Suprapubic skin (tissue), 4 donors: ENCODE measurements at regions not wholly inside any gene's neighbourhood (a gene's known extent, or its start where the extent isn't known, plus 50 kb on each side); places are given as distances from the start of the nearest gene placed in this dataset.

ENCODE experiments used
- DNase-seq, 2 donors: peaks; one replicate each; pipeline ENCODE4 v3.0.0-alpha.2; 2019; ENCODE audit warnings: low spot score in 2 of 2
- H3K27ac ChIP-seq: fragments of 200-600 bp; sonication (generic); one replicate; pipeline ENCODE4 v1.5.1; 2019
- H3K27me3 ChIP-seq: fragments of 200-600 bp; sonication (generic); one replicate; pipeline ENCODE4 v1.5.1; 2019
- H3K36me3 ChIP-seq: fragments of 200-600 bp; sonication (generic); one replicate; pipeline ENCODE4 v1.5.1; 2019
- H3K4me1 ChIP-seq: fragments of 200-600 bp; sonication (generic); one replicate; pipeline ENCODE4 v1.5.1; 2019
- H3K4me3 ChIP-seq: fragments of 200-600 bp; sonication (generic); one replicate; pipeline ENCODE4 v1.5.1; 2019; ENCODE audit warnings: mild to moderate bottlenecking
- H3K9me3 ChIP-seq: fragments of 200-600 bp; sonication (generic); one replicate; pipeline ENCODE4 v1.5.1; 2019
- EP300 ChIP-seq: sonication (generic); formaldehyde crosslinking; IDR thresholded peaks from one replicate; pipeline ENCODE4 v1.6.1; 2017; ENCODE audit warnings: antibody characterized with exemption
- POLR2A ChIP-seq, 2 donors: fragments of 450-650 bp; IDR thresholded peaks; one replicate each; pipeline ENCODE4 v1.6.1; 2017; ENCODE audit warnings: antibody characterized with exemption in 2 of 2, mild to moderate bottlenecking in 2 of 2, moderate library complexity in 2 of 2
- POLR2AphosphoS5 ChIP-seq, 3 donors: sonication (generic); formaldehyde crosslinking; IDR thresholded peaks; one replicate each; pipeline ENCODE4 v1.6.1; 2017; ENCODE audit warnings: antibody characterized with exemption in 3 of 3
- whole genome bisulfite sequencing: methylation state at CpG from one replicate; pipeline ENCODE4 v1.1.5; 2018; 5-methylcytosine and 5-hydroxymethylcytosine counted together
- TF ChIP-seq, protein P1 (sequence below), 2 donors: fragments of 200-600 bp in 1 of 2; fragments of 450-650 bp in 1 of 2; sonication (generic) in 1 of 2; IDR thresholded peaks; one replicate each; pipeline ENCODE4 v1.5.1; 2016 to 2019; ENCODE audit warnings: antibody characterized with exemption in 2 of 2, mild to moderate bottlenecking in 1 of 2, moderate library complexity in 1 of 2

DNA sequence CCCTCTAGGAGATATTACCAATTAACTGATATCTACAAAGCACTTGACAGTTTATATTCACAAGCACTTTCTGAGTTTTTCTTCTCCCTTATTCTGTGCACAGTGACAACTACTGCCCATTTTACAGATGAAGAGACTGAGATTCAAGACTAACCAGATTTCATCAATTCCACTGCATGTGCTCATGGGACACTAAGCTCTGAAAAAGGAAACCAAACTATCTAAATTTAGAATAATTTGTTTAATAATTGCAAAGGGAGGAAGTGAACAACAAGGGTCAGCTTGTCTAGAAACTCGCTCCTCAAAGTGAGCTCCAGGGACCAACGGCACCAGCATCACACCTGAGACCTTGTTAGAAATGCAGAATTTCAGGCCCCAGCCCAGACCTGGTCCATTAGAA is 50.8 kb upstream of the MYLIP start:
- WGBS, result 85% methylated on average over 2 of the region's 2 CpGs

DNA sequence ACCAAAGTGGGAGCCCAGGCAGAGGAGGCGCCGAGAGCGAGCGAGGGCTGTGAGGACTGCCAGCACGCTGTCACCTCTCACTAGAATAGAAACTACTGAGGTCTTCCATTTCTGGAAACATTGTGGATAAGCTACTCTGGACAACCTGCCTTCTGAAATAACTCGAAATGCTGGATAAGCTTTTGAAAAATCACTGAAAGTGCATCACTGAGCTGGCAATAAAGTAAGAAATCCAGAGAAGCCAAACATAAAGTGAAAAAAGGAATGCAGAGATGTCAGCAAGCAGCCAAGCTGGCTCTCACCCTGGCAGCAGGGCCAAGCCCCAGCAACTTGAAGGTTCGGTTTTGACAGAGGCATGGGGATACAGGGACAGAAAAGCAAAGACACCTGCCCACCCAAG is 59.2 kb upstream of the MYLIP start:
- 88% methylated on average over 7 of the region's 7 CpGs for WGBS
- Histone ChIP-seq H3K36me3 (no peaks in the 10 kb centered on the region), H3K4me1 (peaks cover 3% of the 10 kb centered on the region), H3K4me3 (no peak overlapping the region), H3K9me3 (no peaks in the 10 kb centered on the region), H3K27ac (no peak overlapping the region), H3K27me3 (no peaks in the 10 kb centered on the region)
- DNase-seq, result no peak
- TF ChIP-seq, protein P1, sequence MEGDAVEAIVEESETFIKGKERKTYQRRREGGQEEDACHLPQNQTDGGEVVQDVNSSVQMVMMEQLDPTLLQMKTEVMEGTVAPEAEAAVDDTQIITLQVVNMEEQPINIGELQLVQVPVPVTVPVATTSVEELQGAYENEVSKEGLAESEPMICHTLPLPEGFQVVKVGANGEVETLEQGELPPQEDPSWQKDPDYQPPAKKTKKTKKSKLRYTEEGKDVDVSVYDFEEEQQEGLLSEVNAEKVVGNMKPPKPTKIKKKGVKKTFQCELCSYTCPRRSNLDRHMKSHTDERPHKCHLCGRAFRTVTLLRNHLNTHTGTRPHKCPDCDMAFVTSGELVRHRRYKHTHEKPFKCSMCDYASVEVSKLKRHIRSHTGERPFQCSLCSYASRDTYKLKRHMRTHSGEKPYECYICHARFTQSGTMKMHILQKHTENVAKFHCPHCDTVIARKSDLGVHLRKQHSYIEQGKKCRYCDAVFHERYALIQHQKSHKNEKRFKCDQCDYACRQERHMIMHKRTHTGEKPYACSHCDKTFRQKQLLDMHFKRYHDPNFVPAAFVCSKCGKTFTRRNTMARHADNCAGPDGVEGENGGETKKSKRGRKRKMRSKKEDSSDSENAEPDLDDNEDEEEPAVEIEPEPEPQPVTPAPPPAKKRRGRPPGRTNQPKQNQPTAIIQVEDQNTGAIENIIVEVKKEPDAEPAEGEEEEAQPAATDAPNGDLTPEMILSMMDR (IDR thresholded peaks at IDR 0.05), result no peak
- no peak for TF ChIP-seq POLR2A (IDR thresholded peaks at IDR 0.05)
- no peak for TF ChIP-seq EP300
- no peak for TF ChIP-seq POLR2AphosphoS5 (IDR thresholded peaks at IDR 0.05)

More for the DNA sequence above, 50.8 kb upstream of the MYLIP start:
- TF ChIP-seq EP300, result no peak
- TF ChIP-seq, protein P1 (IDR thresholded peaks at IDR 0.05), result no peak
- TF ChIP-seq POLR2AphosphoS5 (IDR thresholded peaks at IDR 0.05), result no peak
- no peak for TF ChIP-seq POLR2A (IDR thresholded peaks at IDR 0.05)
- Histone ChIP-seq H3K4me1 (peaks cover 4% of the 10 kb centered on the region), H3K27ac (no peak overlapping the region), H3K9me3 (no peaks in the 10 kb centered on the region), H3K36me3 (no peaks in the 10 kb centered on the region), H3K4me3 (no peak overlapping the region), H3K27me3 (no peaks in the 10 kb centered on the region)
- DNase-seq, result no peak

DNA sequence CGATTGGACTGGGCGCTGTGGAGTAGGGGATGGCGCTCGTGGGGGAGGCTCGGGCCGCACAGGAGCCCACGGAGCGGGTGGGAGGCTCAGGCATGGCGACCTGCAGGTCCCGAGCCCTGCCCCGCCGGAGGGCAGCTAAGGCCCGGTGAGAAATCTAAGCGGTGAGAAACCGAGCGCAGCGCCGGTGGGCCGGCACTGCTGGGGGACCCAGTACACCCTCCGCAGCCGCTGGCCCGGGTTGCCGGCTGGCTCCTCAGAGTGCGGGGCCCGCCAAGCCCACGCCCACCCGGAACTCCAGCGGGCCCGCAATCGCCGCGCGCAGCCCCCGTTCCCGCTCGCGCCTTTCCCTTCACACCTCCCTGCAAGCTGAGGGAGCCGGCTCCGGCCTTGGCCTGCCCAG is 59.7 kb upstream of the MYLIP start:
- no peak for DNase-seq
- TF ChIP-seq EP300, result no peak
- no peak for TF ChIP-seq POLR2AphosphoS5 (IDR thresholded peaks at IDR 0.05)
- TF ChIP-seq, protein P1 (IDR thresholded peaks at IDR 0.05), result no peak
- no peak for TF ChIP-seq POLR2A (IDR thresholded peaks at IDR 0.05)
- Histone ChIP-seq H3K27me3 (no peaks in the 10 kb centered on the region), H3K4me1 (peaks cover 3% of the 10 kb centered on the region), H3K36me3 (no peaks in the 10 kb centered on the region), H3K27ac (no peak overlapping the region), H3K4me3 (no peak overlapping the region), H3K9me3 (no peaks in the 10 kb centered on the region)
- WGBS, result 96% methylated on average over 36 of the region's 39 CpGs

DNA sequence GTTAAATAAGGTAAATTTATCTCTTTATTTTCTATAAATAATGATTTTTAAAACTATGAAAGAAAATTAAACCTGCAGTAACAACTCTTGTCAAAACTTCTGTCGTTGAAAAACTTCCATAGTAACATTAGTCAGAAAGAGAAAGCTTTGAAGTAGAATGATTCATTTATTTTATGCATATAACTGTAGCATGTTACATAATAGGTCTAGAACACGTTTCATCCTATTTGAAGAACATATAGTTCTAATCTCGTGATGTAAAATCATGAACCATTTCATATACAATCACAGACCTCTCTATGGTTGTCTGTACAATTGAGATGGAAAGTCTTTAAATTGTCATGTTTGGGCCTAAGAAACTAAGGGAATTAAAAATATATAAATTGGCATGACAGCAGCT is 61.3 kb upstream of the MYLIP start:
- WGBS, result 61% methylated on average over 3 of the region's 3 CpGs
- H3K4me1 ChIP-seq, result peaks cover 3% of the 10 kb centered on the region
- no peak for DNase-seq
- no peak overlapping the region for H3K4me3 ChIP-seq
- no peaks in the 10 kb centered on the region for H3K27me3 ChIP-seq
- H3K36me3 ChIP-seq, result no peaks in the 10 kb centered on the region
- H3K9me3 ChIP-seq, result no peaks in the 10 kb centered on the region
- H3K27ac ChIP-seq, result no peak overlapping the region
- TF ChIP-seq EP300 (no peak), POLR2A (IDR thresholded peaks at IDR 0.05) (no peak), POLR2AphosphoS5 (IDR thresholded peaks at IDR 0.05) (no peak)
- TF ChIP-seq, protein P1 (IDR thresholded peaks at IDR 0.05), result no peak

DNA sequence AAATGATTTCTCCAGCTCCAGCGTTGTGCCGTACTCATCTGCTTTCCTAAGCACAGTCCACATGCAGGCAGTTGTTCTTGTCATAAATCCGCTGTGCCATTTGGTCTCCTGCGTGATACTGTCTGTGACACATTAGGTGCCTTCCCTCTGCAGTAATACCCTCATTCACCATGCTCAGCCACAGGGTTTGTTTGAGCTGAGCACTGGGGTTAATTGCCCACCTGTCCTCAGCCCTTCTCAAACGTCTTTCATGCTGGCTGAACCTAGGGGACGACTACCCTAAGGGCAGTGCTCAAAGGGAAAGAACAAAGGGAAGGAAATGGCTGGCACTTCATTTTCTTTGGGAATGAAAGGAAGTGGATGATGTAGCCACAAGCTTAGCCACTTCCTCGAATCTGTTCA is 64.2 kb upstream of the MYLIP start:
- no peaks in the 10 kb centered on the region for H3K27me3 ChIP-seq
- H3K36me3 ChIP-seq, result no peaks in the 10 kb centered on the region
- H3K27ac ChIP-seq, result no peak overlapping the region
- peaks cover 3% of the 10 kb centered on the region for H3K4me1 ChIP-seq
- H3K4me3 ChIP-seq, result no peak overlapping the region
- no peaks in the 10 kb centered on the region for H3K9me3 ChIP-seq
- no peak for TF ChIP-seq POLR2A (IDR thresholded peaks at IDR 0.05)
- TF ChIP-seq EP300, result no peak
- TF ChIP-seq POLR2AphosphoS5 (IDR thresholded peaks at IDR 0.05), result no peak
- TF ChIP-seq, protein P1 (IDR thresholded peaks at IDR 0.05), result no peak
- no peak for DNase-seq
- 51% methylated on average over 7 of the region's 7 CpGs for WGBS
